SK-N-SH (cell line): ENCODE measurements at regions not wholly inside any gene's neighbourhood (a gene's known extent, or its start where the extent isn't known, plus 50 kb on each side); places are given as distances from the start of the nearest gene placed in this dataset.

Source experiments
- CTCF ChIA-PET: fragments of 300-600, 350-600 bp; formaldehyde crosslinking; extraction: SDS; loops from one replicate; lab custom pipeline; 2021; lab: Yijun Ruan, JAX
- POLR2A ChIA-PET: fragments of 350-600 bp; sonication (Branson Sonifier 250); formaldehyde crosslinking; extraction: SDS; loops from one replicate; lab custom pipeline; 2020; ENCODE audit warnings: antibody characterized with exemption, inconsistent platforms; lab: Yijun Ruan, JAX
- DNase-seq: peaks from one replicate; pipeline ENCODE4 v3.0.0; 2012
- H2AFZ ChIP-seq: fragments of 200-600 bp; sonication (generic); 2 replicates; pipeline ENCODE4 v1.8.1; 2016; ENCODE audit warnings: antibody characterized with exemption, mild to moderate bottlenecking, low read depth
- H3F3A ChIP-seq: fragments of 200-600 bp; sonication (generic); replicated peaks from 2 replicates; pipeline ENCODE3; 2016; ENCODE audit warnings: antibody characterized with exemption, mild to moderate bottlenecking; ENCODE audit not compliant: insufficient read depth
- H3K27ac ChIP-seq, 2 experiments: fragments of 200-500 bp in 1 of 2; fragments of 200-600 bp in 1 of 2; sonication (Bioruptor generic) in 1 of 2; sonication (generic), shearing (Covaris generic) in 1 of 2; 2 replicates each; pipeline versions ENCODE4 v1.5.1 to v1.6.1; 2014 to 2016; ENCODE audit warnings: low read depth in 2 of 2, inconsistent platforms in 1 of 2, low read length in 1 of 2, mild to moderate bottlenecking in 1 of 2, mixed read lengths in 1 of 2
- H3K27me3 ChIP-seq: fragments of 200-600 bp; sonication (generic), shearing (Covaris generic); 2 replicates; pipeline ENCODE4 v1.6.1; 2016; ENCODE audit warnings: mixed run types; ENCODE audit not compliant: insufficient read depth
- H3K36me3 ChIP-seq, 2 experiments: fragments of 200-500 bp in 1 of 2; fragments of 200-600 bp in 1 of 2; sonication (Bioruptor generic) in 1 of 2; sonication (generic) in 1 of 2; replicated peaks in 1 of 2; 2 replicates each; pipeline versions ENCODE3 to v1.5.1; 2014 to 2016; ENCODE audit warnings: low read length in 1 of 2, mild to moderate bottlenecking in 1 of 2; ENCODE audit not compliant: insufficient read depth in 2 of 2, control insufficient read depth in 1 of 2
- H3K4me1 ChIP-seq, 2 experiments: fragments of 200-500 bp in 1 of 2; fragments of 200-600 bp in 1 of 2; sonication (Bioruptor generic) in 1 of 2; sonication (generic), shearing (Covaris generic) in 1 of 2; 2 replicates each; pipeline versions ENCODE4 v1.5.1 to v1.6.1; 2014 to 2016; ENCODE audit warnings: low read depth in 1 of 2, low read length in 1 of 2, mixed run types in 1 of 2; ENCODE audit not compliant: insufficient read depth in 2 of 2, control insufficient read depth in 1 of 2
- H3K4me2 ChIP-seq: fragments of 200-600 bp; sonication (generic), shearing (Covaris generic); 2 replicates; pipeline ENCODE4 v1.6.1; 2017; ENCODE audit warnings: mixed run types
- H3K4me3 ChIP-seq, 2 experiments: fragments of 200-500 bp in 1 of 2; fragments of 200-600 bp in 1 of 2; sonication (Bioruptor generic) in 1 of 2; sonication (generic), shearing (Covaris generic) in 1 of 2; 2 replicates each; pipeline versions ENCODE4 v1.5.1 to v1.8.1; 2014 to 2016; ENCODE audit warnings: low read depth in 2 of 2, inconsistent platforms in 1 of 2, low read length in 1 of 2, mild to moderate bottlenecking in 1 of 2, mixed read lengths in 1 of 2, moderate library complexity in 1 of 2
- H3K79me2 ChIP-seq: fragments of 200-600 bp; sonication (generic); 2 replicates; pipeline ENCODE4 v1.8.1; 2017; ENCODE audit warnings: mild to moderate bottlenecking; ENCODE audit not compliant: insufficient read depth
- H3K9ac ChIP-seq: fragments of 200-600 bp; sonication (generic); 2 replicates; pipeline ENCODE4 v1.6.1; 2017; ENCODE audit warnings: mixed run types
- H3K9me2 ChIP-seq: fragments of 200-600 bp; sonication (generic); 2 replicates; pipeline ENCODE4 v1.6.1; 2017; ENCODE audit warnings: mixed run types
- H3K9me3 ChIP-seq: fragments of 200-600 bp; sonication (generic); 2 replicates; pipeline ENCODE4 v1.6.1; 2017; ENCODE audit warnings: mixed run types, mild to moderate bottlenecking, moderate library complexity
- H4K20me1 ChIP-seq: fragments of 200-600 bp; sonication (generic); 2 replicates; pipeline ENCODE4 v1.6.1; 2017; ENCODE audit warnings: mild to moderate bottlenecking, mixed run types; ENCODE audit not compliant: insufficient read depth
- CHD2 ChIP-seq: fragments of 150-350 bp; IDR thresholded peaks from 2 replicates; pipeline ENCODE4 v1.6.1; 2018; ENCODE audit warnings: low read length; ENCODE audit not compliant: partially characterized antibody
- EP300 ChIP-seq, 2 experiments: IDR thresholded peaks; 2 replicates each; pipeline versions ENCODE4 v1.4.0 to v1.6.1; 2012; ENCODE audit warnings: borderline replicate concordance in 1 of 2, low read depth in 1 of 2, low read length in 1 of 2
- EZH2phosphoT487 ChIP-seq: fragments of 200-600 bp; sonication (generic); IDR thresholded peaks from 2 replicates; pipeline ENCODE4 v1.6.1; 2017; ENCODE audit warnings: low read depth, mixed run types, mild to moderate bottlenecking, antibody characterized with exemption, moderate library complexity, borderline replicate concordance
- FOSL2 ChIP-seq: IDR thresholded peaks from 2 replicates; pipeline ENCODE4 v1.4.0; 2012; ENCODE audit warnings: low read depth, mild to moderate bottlenecking, moderate library complexity, borderline replicate concordance
- JUND ChIP-seq: IDR thresholded peaks from 2 replicates; pipeline ENCODE4 v1.4.0; 2012
- MEF2A ChIP-seq: IDR thresholded peaks from 2 replicates; pipeline ENCODE4 v1.4.0; 2012; ENCODE audit warnings: low read depth, borderline replicate concordance
- NFIC ChIP-seq: IDR thresholded peaks from 2 replicates; pipeline ENCODE4 v1.4.0; 2012; ENCODE audit warnings: borderline replicate concordance
- RAD21 ChIP-seq: IDR thresholded peaks from 2 replicates; pipeline ENCODE4 v1.6.1; 2012; ENCODE audit warnings: mild to moderate bottlenecking, low read length
- RXRA ChIP-seq: IDR thresholded peaks from 2 replicates; pipeline ENCODE4 v1.4.0; 2012; ENCODE audit warnings: low read depth, mild to moderate bottlenecking, borderline replicate concordance
- SIN3A ChIP-seq: IDR thresholded peaks from 2 replicates; pipeline ENCODE4 v1.6.1; 2012; ENCODE audit warnings: low read depth, mild to moderate bottlenecking, low read length, moderate library complexity, borderline replicate concordance
- TAF1 ChIP-seq: IDR thresholded peaks from 2 replicates; pipeline ENCODE4 v1.6.1; 2012; ENCODE audit warnings: low read depth, mild to moderate bottlenecking, low read length, moderate library complexity, borderline replicate concordance
- WGBS: methylation state at CpG from one replicate; pipeline ENCODE4 v1.1.6; 2017; ENCODE audit warnings: low lambda C conversion rate; 5-methylcytosine and 5-hydroxymethylcytosine counted together
- TF ChIP-seq, protein P1 (sequence below): IDR thresholded peaks from 2 replicates; pipeline ENCODE4 v1.6.1; 2012; ENCODE audit warnings: mild to moderate bottlenecking, low read depth, low read length, moderate library complexity

DNA sequence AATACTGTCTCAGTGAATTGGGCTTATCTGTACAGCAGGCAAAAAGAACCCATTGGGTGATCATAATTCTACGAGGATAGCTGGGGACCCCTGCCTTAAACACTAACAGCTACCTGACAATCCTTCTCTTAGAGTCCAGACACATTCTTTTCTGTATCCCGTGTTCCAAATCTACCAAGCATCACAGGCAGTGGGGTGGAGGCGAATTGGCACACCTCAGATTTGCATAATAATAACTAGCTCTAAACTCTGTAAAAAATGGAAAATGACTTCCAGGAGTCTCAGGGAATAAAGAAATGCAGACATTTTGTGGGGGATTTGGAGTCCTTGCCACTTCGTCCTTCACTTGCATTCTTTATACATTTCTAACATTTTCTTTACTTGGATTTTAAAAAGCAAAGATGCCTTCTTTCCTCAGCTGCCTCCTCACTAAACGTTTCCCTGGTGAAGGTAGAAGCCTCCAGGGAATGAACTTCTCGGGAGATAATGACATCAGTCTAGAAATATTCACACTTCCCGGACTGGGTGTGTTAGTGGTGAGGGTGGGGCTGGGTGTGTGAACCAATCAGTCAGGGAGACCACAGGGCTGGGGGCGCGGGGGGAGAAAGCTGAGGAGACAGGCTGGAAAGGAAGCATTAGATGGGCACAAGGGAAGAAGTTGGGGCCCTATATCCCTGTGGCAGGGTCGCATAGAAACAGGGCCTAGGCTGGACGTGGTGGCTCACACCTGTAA, 59.1 kb upstream of the BOD1L2 start:
- WGBS = 25% methylated on average over 11 of the region's 11 CpGs
- H3K27me3 ChIP-seq = no peaks in the 10 kb centered on the region
- no peaks in the 10 kb centered on the region for H3K9me3 ChIP-seq
- ChIA-PET POLR2A (no interaction called here), CTCF (interaction anchor here (2.1 kb wide), 1 partner anchor 350 kb away, joined by 5 read pairs; no protein-coding TSS in a partner anchor)
- H3F3A ChIP-seq = no peaks in the 10 kb centered on the region
- no peak for TF ChIP-seq EP300 (IDR thresholded peaks at IDR 0.05; ENCODE audit: borderline replicate concordance in 1 of 2, low read depth in 1 of 2, low read length in 1 of 2)
- no peak for TF ChIP-seq MEF2A
- TF ChIP-seq EZH2phosphoT487 = no peak
- no peak for TF ChIP-seq TAF1
- no peak for TF ChIP-seq RAD21
- TF ChIP-seq, protein P1, sequence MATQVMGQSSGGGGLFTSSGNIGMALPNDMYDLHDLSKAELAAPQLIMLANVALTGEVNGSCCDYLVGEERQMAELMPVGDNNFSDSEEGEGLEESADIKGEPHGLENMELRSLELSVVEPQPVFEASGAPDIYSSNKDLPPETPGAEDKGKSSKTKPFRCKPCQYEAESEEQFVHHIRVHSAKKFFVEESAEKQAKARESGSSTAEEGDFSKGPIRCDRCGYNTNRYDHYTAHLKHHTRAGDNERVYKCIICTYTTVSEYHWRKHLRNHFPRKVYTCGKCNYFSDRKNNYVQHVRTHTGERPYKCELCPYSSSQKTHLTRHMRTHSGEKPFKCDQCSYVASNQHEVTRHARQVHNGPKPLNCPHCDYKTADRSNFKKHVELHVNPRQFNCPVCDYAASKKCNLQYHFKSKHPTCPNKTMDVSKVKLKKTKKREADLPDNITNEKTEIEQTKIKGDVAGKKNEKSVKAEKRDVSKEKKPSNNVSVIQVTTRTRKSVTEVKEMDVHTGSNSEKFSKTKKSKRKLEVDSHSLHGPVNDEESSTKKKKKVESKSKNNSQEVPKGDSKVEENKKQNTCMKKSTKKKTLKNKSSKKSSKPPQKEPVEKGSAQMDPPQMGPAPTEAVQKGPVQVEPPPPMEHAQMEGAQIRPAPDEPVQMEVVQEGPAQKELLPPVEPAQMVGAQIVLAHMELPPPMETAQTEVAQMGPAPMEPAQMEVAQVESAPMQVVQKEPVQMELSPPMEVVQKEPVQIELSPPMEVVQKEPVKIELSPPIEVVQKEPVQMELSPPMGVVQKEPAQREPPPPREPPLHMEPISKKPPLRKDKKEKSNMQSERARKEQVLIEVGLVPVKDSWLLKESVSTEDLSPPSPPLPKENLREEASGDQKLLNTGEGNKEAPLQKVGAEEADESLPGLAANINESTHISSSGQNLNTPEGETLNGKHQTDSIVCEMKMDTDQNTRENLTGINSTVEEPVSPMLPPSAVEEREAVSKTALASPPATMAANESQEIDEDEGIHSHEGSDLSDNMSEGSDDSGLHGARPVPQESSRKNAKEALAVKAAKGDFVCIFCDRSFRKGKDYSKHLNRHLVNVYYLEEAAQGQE = no peak
- no peak for TF ChIP-seq FOSL2
- no peak for TF ChIP-seq JUND
- no peak for TF ChIP-seq CHD2
- no peak for TF ChIP-seq RXRA
- no peak overlapping the region for H3K27ac ChIP-seq
- no peak overlapping the region for H3K9ac ChIP-seq
- no peak overlapping the region for H3K4me2 ChIP-seq
- H3K4me3 ChIP-seq = no peak overlapping the region
- no peaks in the 10 kb centered on the region for H3K79me2 ChIP-seq
- no peaks in the 10 kb centered on the region for H4K20me1 ChIP-seq
- no peak overlapping the region for H2AFZ ChIP-seq
- H3K36me3 ChIP-seq = no peaks in the 10 kb centered on the region
- no peak for DNase-seq
- H3K4me1 ChIP-seq = no peaks in the 10 kb centered on the region
- no peaks in the 10 kb centered on the region for H3K9me2 ChIP-seq

DNA sequence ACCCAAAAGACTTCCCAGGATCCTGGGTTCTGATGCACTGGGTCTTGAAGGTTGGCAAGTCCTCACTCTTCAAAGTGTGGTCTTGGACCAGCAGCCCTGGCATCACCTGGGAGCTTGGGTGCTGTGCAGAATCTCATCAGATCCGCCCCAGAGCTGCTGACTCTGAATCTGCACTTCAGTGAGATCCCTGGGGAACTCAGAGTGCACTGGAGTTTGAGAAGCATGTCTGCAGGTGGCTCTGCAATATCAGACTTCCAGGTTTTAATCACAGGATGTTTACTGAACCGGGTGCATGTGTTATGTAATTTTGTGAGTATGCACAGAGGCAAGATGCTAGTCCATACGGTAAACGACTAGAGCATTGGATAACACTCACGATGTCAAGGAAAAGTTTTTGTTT, 58.0 kb upstream of the BOD1L2 start:
- Histone ChIP-seq H3K9ac (no peak overlapping the region), H3K4me1 (no peaks in the 10 kb centered on the region; a peak in 1 of 4 replicates), H3K9me3 (no peaks in the 10 kb centered on the region), H3K27me3 (no peaks in the 10 kb centered on the region), H3F3A (no peaks in the 10 kb centered on the region), H3K4me2 (no peak overlapping the region), H3K4me3 (no peak overlapping the region), H4K20me1 (no peaks in the 10 kb centered on the region), H3K9me2 (no peaks in the 10 kb centered on the region), H2AFZ (no peak overlapping the region), H3K36me3 (no peaks in the 10 kb centered on the region), H3K27ac (no peak overlapping the region), H3K79me2 (no peaks in the 10 kb centered on the region)
- WGBS = 23% methylated on average over 5 of the region's 5 CpGs
- ChIA-PET CTCF (no interaction called here), POLR2A (no interaction called here)
- TF ChIP-seq NFIC = no peak
- no peak for TF ChIP-seq SIN3A
- DNase-seq = no peak
